Esophagus muscularis mucosa (tissue), 3 donors: ENCODE measurements at regions not wholly inside any gene's neighbourhood (a gene's known extent, or its start where the extent isn't known, plus 50 kb on each side); places are given as distances from the start of the nearest gene placed in this dataset.

ENCODE experiments used
- CTCF ChIP-seq, 3 experiments: fragments of 200-600 bp in 2 of 3; fragments of 450-650 bp in 1 of 3; sonication (generic) in 2 of 3; IDR thresholded peaks; one replicate each; pipeline ENCODE4 v1.5.1; 2017 to 2019; ENCODE audit warnings: antibody characterized with exemption in 3 of 3, mild to moderate bottlenecking in 2 of 3, moderate library complexity in 1 of 3
- POLR2A ChIP-seq: fragments of 450-650 bp; IDR thresholded peaks from one replicate; pipeline ENCODE4 v1.6.1; 2017; ENCODE audit warnings: antibody characterized with exemption, moderate library complexity, mild to moderate bottlenecking, low read depth

- TF ChIP-seq POLR2A: no peak
- TF ChIP-seq CTCF (IDR thresholded peaks at IDR 0.05): no peak
Observed at GRCh38 chr13:40420160-40420740, 246.2 kb downstream of the FOXO1 start.
